ENCODE measurements at regions not wholly inside any gene's neighbourhood (a gene's known extent, or its start where the extent isn't known, plus 50 kb on each side); places are given as distances from the start of the nearest gene placed in this dataset.

DNA sequence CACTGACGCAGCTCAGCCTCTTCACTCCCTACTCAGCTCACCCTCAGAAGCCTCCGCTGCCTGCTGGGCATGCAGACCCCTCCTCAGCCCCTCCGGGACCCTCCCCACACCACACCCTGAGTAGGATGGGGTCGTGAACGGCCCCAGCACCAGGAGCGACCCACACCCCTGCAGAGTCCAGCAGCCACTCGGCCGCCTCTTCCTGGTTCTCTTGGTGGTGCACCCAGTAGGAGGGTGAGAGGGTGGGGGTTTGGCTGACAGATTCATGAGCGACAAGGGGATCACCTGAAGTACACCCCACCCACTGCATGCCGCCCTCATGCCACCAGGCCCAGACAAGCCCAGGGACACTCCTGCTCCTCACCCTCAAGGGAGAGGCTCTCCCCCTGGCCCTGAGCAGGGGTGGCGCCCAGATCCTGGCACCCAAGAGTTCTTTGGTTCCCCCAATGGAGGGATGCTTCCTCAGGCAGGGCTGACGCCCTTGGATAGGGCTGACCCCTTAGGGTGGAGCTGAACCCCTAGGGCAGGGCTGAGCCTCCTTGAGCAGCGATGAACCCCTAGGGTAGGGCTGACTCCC is 76.6 kb upstream of the GPC1 start:
- Mint-ChIP-seq H3K36me3 (ENCODE audit: low read depth) (no peaks in the 10 kb centered on the region), H3K27ac (no peak overlapping the region), H3K27me3 (peaks cover 8% of the 10 kb centered on the region), H3K4me1 (ENCODE audit: low read depth) (no peaks in the 10 kb centered on the region), H3K9me3 (peaks cover 10% of the 10 kb centered on the region), H3K4me3 (no peak overlapping the region)
- ChIA-PET POLR2A (no interaction called here), CTCF (no interaction called here)
- DNase-seq (no peak), ATAC-seq (no peak)
- intact Hi-C loops (cut with micrococcal nuclease): no loop called here
- TF ChIP-seq, protein P1, sequence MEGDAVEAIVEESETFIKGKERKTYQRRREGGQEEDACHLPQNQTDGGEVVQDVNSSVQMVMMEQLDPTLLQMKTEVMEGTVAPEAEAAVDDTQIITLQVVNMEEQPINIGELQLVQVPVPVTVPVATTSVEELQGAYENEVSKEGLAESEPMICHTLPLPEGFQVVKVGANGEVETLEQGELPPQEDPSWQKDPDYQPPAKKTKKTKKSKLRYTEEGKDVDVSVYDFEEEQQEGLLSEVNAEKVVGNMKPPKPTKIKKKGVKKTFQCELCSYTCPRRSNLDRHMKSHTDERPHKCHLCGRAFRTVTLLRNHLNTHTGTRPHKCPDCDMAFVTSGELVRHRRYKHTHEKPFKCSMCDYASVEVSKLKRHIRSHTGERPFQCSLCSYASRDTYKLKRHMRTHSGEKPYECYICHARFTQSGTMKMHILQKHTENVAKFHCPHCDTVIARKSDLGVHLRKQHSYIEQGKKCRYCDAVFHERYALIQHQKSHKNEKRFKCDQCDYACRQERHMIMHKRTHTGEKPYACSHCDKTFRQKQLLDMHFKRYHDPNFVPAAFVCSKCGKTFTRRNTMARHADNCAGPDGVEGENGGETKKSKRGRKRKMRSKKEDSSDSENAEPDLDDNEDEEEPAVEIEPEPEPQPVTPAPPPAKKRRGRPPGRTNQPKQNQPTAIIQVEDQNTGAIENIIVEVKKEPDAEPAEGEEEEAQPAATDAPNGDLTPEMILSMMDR (IDR thresholded peaks at IDR 0.05): no peak

DNA sequence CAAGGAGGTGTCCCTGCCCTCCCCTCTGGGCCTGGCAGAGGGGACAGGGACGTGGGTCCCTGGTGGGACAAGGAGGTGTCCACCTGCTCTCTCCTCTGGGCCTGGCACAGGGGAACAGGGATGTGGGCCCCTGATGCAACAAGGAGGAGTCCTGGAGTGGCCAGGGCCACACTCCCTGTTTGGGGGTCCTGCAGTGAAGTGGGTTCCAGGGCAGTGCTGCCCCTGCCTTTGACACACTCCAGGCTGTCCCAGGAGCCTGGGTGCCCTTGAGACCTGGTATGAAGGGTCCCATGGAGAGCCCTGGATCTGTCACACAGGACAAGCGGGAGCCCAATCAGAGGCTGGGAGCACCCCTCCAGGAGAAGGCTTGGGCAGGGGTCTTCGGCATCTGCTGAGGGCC is 75.8 kb upstream of the GPC1 start:
- POLR2A ChIA-PET: no interaction called here
- TF ChIP-seq, protein P1 (IDR thresholded peaks at IDR 0.05): no peak
- ATAC-seq: no peak
- peaks cover 6% of the 10 kb centered on the region for H3K27me3 Mint-ChIP-seq
- peaks cover 10% of the 10 kb centered on the region for H3K9me3 Mint-ChIP-seq
- CTCF ChIA-PET: no interaction called here
- no peaks in the 10 kb centered on the region for H3K36me3 Mint-ChIP-seq (ENCODE audit: low read depth)
- H3K4me3 Mint-ChIP-seq: no peak overlapping the region
- H3K4me1 Mint-ChIP-seq (ENCODE audit: low read depth): no peaks in the 10 kb centered on the region
- intact Hi-C loops (cut with micrococcal nuclease): no loop called here
- H3K27ac Mint-ChIP-seq: no peak overlapping the region
- no peak for DNase-seq

DNA sequence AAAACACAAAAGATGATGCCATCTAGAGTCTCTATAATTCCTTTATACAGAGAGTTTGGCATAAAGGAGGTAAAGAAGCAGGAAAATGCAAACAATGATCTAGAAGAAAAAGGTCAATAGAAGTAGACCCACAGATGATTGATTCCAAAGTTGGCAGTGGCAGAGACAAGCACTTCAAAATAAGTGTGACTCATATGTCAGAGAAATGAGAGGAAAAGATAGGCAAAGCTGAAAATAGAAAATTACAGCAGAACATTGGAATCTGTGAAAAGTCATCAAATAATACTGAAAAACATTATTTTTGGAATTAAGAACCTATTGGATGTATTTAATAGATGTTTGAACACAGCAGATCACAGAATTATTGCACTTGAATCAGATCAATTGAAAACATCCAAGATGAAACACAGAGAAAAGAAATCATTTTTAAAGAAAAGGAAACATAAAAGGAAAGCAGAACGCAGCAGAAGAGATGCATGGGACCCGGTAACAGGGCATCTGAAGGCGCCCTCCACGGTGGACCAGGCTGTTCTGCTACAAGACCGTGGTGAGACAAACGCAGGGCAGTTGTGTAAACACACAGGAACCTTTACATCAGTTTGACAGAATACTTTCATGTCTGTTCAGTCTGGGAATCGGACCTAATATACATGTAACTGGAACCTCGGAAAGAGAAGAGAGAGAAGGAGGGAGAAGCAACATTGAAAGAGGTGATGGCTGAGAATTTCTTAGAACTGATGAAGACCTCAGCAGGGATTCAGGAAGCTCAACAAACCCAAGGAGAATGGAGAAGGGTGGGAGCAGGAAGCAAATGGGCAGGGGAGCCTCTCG is 74.6 kb upstream of the GPC1 start:
- DNase-seq (no peak), ATAC-seq (no peak)
- Mint-ChIP-seq H3K4me1 (ENCODE audit: low read depth) (no peaks in the 10 kb centered on the region), H3K4me3 (no peak overlapping the region), H3K27me3 (peaks cover 3% of the 10 kb centered on the region), H3K27ac (no peak overlapping the region), H3K9me3 (peaks cover 10% of the 10 kb centered on the region), H3K36me3 (ENCODE audit: low read depth) (no peaks in the 10 kb centered on the region)
- intact Hi-C loops (cut with micrococcal nuclease): no loop called here
- ChIA-PET POLR2A (no interaction called here), CTCF (no interaction called here)
- TF ChIP-seq, protein P1 (IDR thresholded peaks at IDR 0.05): no peak

DNA sequence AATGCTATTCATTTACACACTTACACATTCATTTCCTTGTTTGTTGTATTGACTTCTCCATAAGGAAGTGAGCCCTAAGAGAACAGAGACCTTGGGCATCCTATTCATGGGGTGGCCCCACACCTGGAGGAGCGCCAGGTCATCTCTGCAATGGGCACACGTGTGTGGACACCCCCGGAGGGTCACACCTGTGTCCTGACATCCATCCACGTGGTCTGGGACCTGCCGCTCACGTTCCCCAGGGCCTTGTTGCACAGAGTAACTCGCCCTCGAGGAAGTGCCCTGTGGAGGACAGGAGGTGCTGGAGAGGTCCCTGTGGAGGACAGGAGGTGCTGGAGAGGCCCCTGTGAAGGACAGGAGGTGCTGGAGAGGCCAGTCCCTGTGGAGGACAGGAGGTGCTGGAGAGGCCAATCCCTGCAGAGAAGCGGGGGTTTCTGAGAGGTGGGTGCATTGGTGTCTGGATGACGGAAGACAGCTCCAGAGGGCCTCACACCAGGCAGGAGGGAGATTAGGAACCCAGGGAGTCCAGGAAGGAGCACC is 73.2 kb upstream of the GPC1 start:
- ChIA-PET POLR2A (no interaction called here), CTCF (no interaction called here)
- Mint-ChIP-seq H3K27ac (no peak overlapping the region), H3K9me3 (peaks cover 10% of the 10 kb centered on the region), H3K27me3 (no peaks in the 10 kb centered on the region), H3K36me3 (ENCODE audit: low read depth) (no peaks in the 10 kb centered on the region), H3K4me3 (no peak overlapping the region), H3K4me1 (ENCODE audit: low read depth) (no peaks in the 10 kb centered on the region)
- TF ChIP-seq, protein P1 (IDR thresholded peaks at IDR 0.05): no peak
- DNase-seq: no peak
- intact Hi-C loops (cut with micrococcal nuclease): no loop called here
- no peak for ATAC-seq

Measured in activated CD8-positive, alpha-beta T cell treated with anti-CD3 and anti-CD28 coated beads for 36 hours (primary cell).